IMR-90 (cell line): ENCODE measurements at regions not wholly inside any gene's neighbourhood (a gene's known extent, or its start where the extent isn't known, plus 50 kb on each side); places are given as distances from the start of the nearest gene placed in this dataset.

Source experiments
- CHD1 ChIP-seq: IDR thresholded peaks from 2 replicates; pipeline ENCODE4 v1.6.1; 2012; ENCODE audit warnings: low read depth, low read length, improper control_type of control experiment
- MXI1 ChIP-seq: IDR thresholded peaks from 2 replicates; pipeline ENCODE4 v1.6.1; 2012; ENCODE audit warnings: low read depth, mild to moderate bottlenecking, low read length, moderate library complexity, borderline replicate concordance
- TF ChIP-seq, protein P1 (sequence below): conservative IDR thresholded peaks from 2 replicates; pipeline ENCODE4 v1.5.1; 2012; ENCODE audit warnings: mild to moderate bottlenecking, low read depth, low read length, improper control_type of control experiment
- TF ChIP-seq, protein P2 (sequence below): fragments of 150-350 bp; IDR thresholded peaks from 2 replicates; pipeline ENCODE4 v1.6.1; 2016; ENCODE audit warnings: low read depth, mild to moderate bottlenecking, low read length, moderate library complexity, borderline replicate concordance

- TF ChIP-seq, protein P1, sequence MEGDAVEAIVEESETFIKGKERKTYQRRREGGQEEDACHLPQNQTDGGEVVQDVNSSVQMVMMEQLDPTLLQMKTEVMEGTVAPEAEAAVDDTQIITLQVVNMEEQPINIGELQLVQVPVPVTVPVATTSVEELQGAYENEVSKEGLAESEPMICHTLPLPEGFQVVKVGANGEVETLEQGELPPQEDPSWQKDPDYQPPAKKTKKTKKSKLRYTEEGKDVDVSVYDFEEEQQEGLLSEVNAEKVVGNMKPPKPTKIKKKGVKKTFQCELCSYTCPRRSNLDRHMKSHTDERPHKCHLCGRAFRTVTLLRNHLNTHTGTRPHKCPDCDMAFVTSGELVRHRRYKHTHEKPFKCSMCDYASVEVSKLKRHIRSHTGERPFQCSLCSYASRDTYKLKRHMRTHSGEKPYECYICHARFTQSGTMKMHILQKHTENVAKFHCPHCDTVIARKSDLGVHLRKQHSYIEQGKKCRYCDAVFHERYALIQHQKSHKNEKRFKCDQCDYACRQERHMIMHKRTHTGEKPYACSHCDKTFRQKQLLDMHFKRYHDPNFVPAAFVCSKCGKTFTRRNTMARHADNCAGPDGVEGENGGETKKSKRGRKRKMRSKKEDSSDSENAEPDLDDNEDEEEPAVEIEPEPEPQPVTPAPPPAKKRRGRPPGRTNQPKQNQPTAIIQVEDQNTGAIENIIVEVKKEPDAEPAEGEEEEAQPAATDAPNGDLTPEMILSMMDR, result no peak
- TF ChIP-seq CHD1, result no peak
- no peak for TF ChIP-seq MXI1
- TF ChIP-seq, protein P2, sequence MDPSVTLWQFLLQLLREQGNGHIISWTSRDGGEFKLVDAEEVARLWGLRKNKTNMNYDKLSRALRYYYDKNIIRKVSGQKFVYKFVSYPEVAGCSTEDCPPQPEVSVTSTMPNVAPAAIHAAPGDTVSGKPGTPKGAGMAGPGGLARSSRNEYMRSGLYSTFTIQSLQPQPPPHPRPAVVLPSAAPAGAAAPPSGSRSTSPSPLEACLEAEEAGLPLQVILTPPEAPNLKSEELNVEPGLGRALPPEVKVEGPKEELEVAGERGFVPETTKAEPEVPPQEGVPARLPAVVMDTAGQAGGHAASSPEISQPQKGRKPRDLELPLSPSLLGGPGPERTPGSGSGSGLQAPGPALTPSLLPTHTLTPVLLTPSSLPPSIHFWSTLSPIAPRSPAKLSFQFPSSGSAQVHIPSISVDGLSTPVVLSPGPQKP, result no peak
Observed at GRCh38 chr6:105907301-105907700, 178.8 kb upstream of the PRDM1 start.
